Testis (tissue), 2 donors: ENCODE measurements at regions not wholly inside any gene's neighbourhood (a gene's known extent, or its start where the extent isn't known, plus 50 kb on each side); places are given as distances from the start of the nearest gene placed in this dataset.
"Not testable (repeated sequence)": the region's sequence is repeated elsewhere in the genome, so short reads cannot be mapped to it uniquely, and the experiment has no call there.

Experiments used
- DNase-seq: peaks from one replicate; pipeline ENCODE4 v3.0.0-alpha.2; 2019
- H3K27ac ChIP-seq, 2 donors: fragments of 200-600 bp; sonication (generic); one replicate each; pipeline ENCODE4 v1.5.1; 2019
- H3K27me3 ChIP-seq: fragments of 200-600 bp; sonication (generic); one replicate; pipeline ENCODE4 v1.5.1; 2019
- H3K36me3 ChIP-seq: fragments of 200-600 bp; sonication (generic); one replicate; pipeline ENCODE4 v1.5.1; 2017; ENCODE audit warnings: low read depth; ENCODE audit errors: missing control alignments
- H3K4me1 ChIP-seq: fragments of 200-600 bp; sonication (generic); one replicate; pipeline ENCODE4 v1.5.1; 2019
- H3K4me3 ChIP-seq, 2 donors: fragments of 200-600 bp; sonication (generic); one replicate each; pipeline ENCODE4 v1.5.1; 2017 to 2019
- H3K9me3 ChIP-seq: fragments of 200-600 bp; sonication (generic); one replicate; pipeline ENCODE4 v1.5.1; 2017
- CTCF ChIP-seq, 3 experiments: fragments of 450-650 bp in 2 of 3; fragments of 200-600 bp in 1 of 3; sonication (generic) in 1 of 3; IDR thresholded peaks; one replicate each; pipeline ENCODE4 v1.5.1; 2016 to 2019; ENCODE audit warnings: antibody characterized with exemption in 3 of 3, mild to moderate bottlenecking in 2 of 3, moderate library complexity in 1 of 3
- POLR2A ChIP-seq: fragments of 450-650 bp; IDR thresholded peaks from one replicate; pipeline ENCODE4 v1.6.1; 2017; ENCODE audit warnings: antibody characterized with exemption, mild to moderate bottlenecking, moderate library complexity
- WGBS, 2 donors: methylation state at CpG; one replicate each; pipeline ENCODE4 v1.1.5; 2018; 5-methylcytosine and 5-hydroxymethylcytosine counted together
- intact Hi-C: fragments of 100-400 bp; cut with DNase I; formaldehyde crosslinking; loops from one replicate; pipeline ENCODE4 v1.15.1; 2023; ENCODE audit warnings: low total_unique reads
- small RNA-seq, 2 donors: library from RNA; depleted of rRNA; stranded (forward); fragments of <200 nt; gene quantifications; one replicate each; pipeline ENCODE3, GENCODE V24; 2016

GRCh38 chr10:28479927-28480627 lies 52.8 kb upstream of the WAC start:
- intact Hi-C loops = no loop called here
- 86 to 91% methylated on average over 4 of the region's 4 CpGs for WGBS, 2 donors
- DNase-seq = no peak

GRCh38 chr10:28480628-28480965 lies 52.3 kb upstream of the WAC start:
- intact Hi-C loops = no loop called here
- TF ChIP-seq POLR2A = no peak
- no peak for TF ChIP-seq CTCF (IDR thresholded peaks at IDR 0.05)
- no peak overlapping the region for H3K27ac ChIP-seq
- H3K4me1 ChIP-seq = peaks cover 12% of the 10 kb centered on the region
- no peak overlapping the region for H3K4me3 ChIP-seq
- no peaks in the 10 kb centered on the region for H3K9me3 ChIP-seq
- H3K36me3 ChIP-seq = no peaks in the 10 kb centered on the region
- WGBS, 2 donors = 93% methylated on average over 3 of the region's 3 CpGs
- H3K27me3 ChIP-seq = no peaks in the 10 kb centered on the region
- DNase-seq = no peak

More at GRCh38 chr10:28479927-28480627, 52.8 kb upstream of the WAC start:
- Histone ChIP-seq H3K27ac (no peak overlapping the region), H3K4me1 (peaks cover 12% of the 10 kb centered on the region), H3K9me3 (no peaks in the 10 kb centered on the region), H3K36me3 (no peaks in the 10 kb centered on the region), H3K4me3 (no peak overlapping the region), H3K27me3 (no peaks in the 10 kb centered on the region)
- TF ChIP-seq POLR2A (no peak), CTCF (IDR thresholded peaks at IDR 0.05) (no peak)

GRCh38 chr10:28481346-28481745 lies 51.6 kb upstream of the WAC start:
- WGBS, 2 donors = 84 to 85% methylated on average over 5 of the region's 5 CpGs
- H3K27ac ChIP-seq, DNase-seq, H3K9me3 ChIP-seq, H3K36me3 ChIP-seq, intact Hi-C loops, H3K27me3 ChIP-seq, H3K4me3 ChIP-seq: not testable (repeated sequence)
- peaks cover 12% of the 10 kb centered on the region for H3K4me1 ChIP-seq

DNA sequence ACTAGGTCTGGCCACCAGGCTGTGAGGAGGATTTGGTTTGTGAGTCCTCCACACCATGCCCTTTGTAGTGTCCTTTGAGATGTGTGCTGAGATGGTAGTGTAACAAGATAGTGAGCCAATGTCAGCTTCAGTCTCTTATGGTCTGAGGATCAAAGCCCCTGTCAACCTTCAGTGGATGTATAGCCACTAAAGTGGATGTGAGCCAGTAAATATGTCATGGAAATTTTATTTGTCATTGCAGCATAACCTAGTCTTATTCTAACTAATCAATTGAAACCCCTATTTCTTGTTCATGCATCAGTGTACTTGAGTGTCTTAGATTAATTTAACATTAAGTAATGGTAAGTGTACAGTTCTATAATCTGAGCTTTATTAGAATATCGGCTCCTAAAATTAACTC lies 51.0 kb upstream of the WAC start:
- WGBS, 2 donors = 94 to 97% methylated on average over 1 of the region's 1 CpG
- Histone ChIP-seq H3K4me3 (no peak overlapping the region), H3K4me1 (peaks cover 12% of the 10 kb centered on the region), H3K27me3 (no peaks in the 10 kb centered on the region), H3K36me3 (no peaks in the 10 kb centered on the region), H3K9me3 (no peaks in the 10 kb centered on the region), H3K27ac (no peak overlapping the region)
- intact Hi-C loops = no loop called here
- DNase-seq = no peak
- TF ChIP-seq CTCF (IDR thresholded peaks at IDR 0.05) = no peak
- TF ChIP-seq POLR2A = no peak

Small RNAs in the stretch of these regions (small RNA-seq; reads per million reads assigned to genes)
- gene RF00012 = 0 reads per million in 2 donors
